ENCODE measurements at regions not wholly inside any gene's neighbourhood (a gene's known extent, or its start where the extent isn't known, plus 50 kb on each side); places are given as distances from the start of the nearest gene placed in this dataset.

DNA sequence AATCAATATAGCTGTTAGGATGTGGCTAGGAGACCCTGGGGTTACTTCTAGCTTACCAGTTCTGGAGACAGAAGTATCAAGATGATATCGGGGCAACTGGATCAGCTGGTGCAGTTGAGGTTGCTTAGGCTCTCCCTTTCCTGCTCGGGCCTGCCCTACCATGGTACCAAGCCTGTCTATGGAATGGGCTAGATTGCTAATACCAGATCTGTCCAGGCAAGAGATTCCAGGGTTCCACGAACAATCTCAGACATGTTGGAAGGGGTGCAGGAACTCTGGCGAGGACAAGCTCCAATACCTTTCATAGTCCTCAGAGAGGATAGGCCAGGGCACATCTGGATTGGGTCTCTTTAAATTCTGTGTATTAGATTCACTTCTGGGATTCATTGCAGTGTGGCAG is 53.8 kb downstream of the ADM start:
- TF ChIP-seq ZFX (IDR thresholded peaks at IDR 0.05; ENCODE audit: borderline replicate concordance): no peak
- TF ChIP-seq, protein P1, sequence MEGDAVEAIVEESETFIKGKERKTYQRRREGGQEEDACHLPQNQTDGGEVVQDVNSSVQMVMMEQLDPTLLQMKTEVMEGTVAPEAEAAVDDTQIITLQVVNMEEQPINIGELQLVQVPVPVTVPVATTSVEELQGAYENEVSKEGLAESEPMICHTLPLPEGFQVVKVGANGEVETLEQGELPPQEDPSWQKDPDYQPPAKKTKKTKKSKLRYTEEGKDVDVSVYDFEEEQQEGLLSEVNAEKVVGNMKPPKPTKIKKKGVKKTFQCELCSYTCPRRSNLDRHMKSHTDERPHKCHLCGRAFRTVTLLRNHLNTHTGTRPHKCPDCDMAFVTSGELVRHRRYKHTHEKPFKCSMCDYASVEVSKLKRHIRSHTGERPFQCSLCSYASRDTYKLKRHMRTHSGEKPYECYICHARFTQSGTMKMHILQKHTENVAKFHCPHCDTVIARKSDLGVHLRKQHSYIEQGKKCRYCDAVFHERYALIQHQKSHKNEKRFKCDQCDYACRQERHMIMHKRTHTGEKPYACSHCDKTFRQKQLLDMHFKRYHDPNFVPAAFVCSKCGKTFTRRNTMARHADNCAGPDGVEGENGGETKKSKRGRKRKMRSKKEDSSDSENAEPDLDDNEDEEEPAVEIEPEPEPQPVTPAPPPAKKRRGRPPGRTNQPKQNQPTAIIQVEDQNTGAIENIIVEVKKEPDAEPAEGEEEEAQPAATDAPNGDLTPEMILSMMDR (IDR thresholded peaks at IDR 0.05): no peak
- no peak overlapping the region for H3K27ac ChIP-seq

DNA sequence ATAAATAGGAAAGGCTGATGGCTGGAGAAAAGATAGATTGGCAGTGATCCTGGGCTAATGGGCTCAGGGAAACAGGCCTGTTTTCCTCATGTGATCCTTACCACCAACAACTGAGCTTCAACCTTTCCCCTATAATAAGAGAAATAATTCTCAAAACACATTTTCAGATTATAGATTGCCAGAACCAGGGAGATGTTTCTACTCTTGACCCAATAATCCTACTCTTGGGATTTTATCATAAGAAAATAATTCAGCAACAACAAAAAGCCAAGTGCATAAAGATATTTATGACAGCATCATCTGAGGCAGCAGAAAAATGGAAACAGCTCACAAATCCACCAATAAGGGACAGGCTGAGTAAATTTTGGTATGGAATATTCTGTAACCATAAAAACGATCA is 54.3 kb downstream of the ADM start:
- H3K27ac ChIP-seq: no peak overlapping the region
- no peak for TF ChIP-seq ZFX (IDR thresholded peaks at IDR 0.05; ENCODE audit: borderline replicate concordance)
- TF ChIP-seq, protein P1 (IDR thresholded peaks at IDR 0.05): no peak

DNA sequence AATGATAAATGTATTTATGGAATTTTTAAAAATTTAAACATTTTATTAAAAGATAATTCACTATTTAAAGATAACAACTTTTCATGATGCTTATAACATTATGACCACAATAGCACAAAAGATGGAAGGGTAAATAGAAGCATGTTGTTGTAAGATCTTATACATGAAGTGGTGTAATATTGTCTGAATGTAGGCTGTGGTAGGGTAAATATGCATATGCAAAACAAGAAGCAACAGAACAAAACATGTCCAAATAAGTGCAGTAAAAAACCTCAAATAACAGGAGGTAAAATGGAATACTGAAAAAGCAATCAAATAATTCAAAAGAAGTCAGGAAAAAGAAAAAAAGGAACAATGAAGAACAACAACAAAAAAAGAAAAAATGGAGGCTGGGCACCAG is 56.0 kb downstream of the ADM start:
- TF ChIP-seq, protein P1 (IDR thresholded peaks at IDR 0.05): no peak
- no peak for TF ChIP-seq ZFX (IDR thresholded peaks at IDR 0.05; ENCODE audit: borderline replicate concordance)
- no peak overlapping the region for H3K27ac ChIP-seq

DNA sequence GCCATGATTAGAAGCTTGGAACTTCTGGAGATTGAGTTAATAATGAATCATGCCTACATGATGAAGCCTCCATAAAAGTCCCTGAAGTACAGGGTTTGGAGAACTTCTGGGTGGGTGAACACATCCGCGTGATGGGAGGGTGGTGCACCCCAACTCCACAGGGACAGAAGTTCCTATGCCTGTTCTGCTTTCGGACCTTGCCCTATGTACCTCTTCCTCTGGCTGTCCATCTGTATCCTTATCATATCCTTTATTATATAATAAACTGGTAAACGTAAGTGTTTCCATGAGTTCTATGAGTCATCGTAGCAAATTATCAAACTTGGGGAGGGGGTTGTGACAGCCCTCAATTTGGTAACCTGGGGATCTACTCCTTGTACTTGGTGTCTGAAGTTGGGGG is 60.2 kb downstream of the ADM start:
- H3K27ac ChIP-seq: no peak overlapping the region
- TF ChIP-seq, protein P1 (IDR thresholded peaks at IDR 0.05): no peak
- TF ChIP-seq ZFX (IDR thresholded peaks at IDR 0.05; ENCODE audit: borderline replicate concordance): no peak

DNA sequence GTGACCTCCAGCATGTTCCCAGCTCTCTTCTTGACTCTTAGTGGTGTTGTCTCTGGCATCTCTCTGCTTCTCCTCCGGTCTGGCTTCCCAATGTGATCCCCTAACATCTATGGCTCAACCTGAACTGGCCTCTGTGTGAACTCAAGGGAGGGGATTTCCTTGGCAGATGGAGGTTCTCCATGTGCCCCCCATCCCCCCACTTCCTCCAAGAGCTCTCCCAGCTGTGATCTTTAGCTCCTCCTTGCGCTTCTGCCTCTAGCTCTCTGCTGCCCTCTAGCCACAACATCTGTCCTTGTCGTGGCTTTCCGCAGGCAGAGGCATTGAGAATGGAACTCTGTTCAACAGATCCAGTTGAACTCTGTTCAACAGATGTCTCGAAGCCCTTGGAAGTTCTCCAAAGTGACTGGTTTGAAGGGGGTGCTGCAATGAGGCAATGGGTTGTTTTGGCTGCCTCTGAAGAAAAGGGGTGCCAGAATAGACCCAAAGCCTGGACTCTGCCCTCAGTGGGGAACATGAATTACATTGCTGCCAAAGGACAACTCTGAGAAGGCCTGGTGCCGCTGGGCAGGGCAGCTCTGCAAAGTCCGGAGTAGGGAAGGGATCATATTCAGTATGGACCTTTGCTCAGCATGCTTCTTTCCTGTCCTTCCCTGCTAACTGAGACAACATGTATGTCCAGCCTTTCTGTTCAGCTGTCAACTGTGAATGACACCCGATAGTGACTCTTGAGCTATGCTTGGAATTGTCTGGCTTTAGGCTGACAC is 61.9 kb downstream of the ADM start:
- TF ChIP-seq, protein P1 (IDR thresholded peaks at IDR 0.05): peak; percentile 95
- TF ChIP-seq ZFX (IDR thresholded peaks at IDR 0.05; ENCODE audit: borderline replicate concordance): no peak
- H3K27ac ChIP-seq: no peak overlapping the region

DNA sequence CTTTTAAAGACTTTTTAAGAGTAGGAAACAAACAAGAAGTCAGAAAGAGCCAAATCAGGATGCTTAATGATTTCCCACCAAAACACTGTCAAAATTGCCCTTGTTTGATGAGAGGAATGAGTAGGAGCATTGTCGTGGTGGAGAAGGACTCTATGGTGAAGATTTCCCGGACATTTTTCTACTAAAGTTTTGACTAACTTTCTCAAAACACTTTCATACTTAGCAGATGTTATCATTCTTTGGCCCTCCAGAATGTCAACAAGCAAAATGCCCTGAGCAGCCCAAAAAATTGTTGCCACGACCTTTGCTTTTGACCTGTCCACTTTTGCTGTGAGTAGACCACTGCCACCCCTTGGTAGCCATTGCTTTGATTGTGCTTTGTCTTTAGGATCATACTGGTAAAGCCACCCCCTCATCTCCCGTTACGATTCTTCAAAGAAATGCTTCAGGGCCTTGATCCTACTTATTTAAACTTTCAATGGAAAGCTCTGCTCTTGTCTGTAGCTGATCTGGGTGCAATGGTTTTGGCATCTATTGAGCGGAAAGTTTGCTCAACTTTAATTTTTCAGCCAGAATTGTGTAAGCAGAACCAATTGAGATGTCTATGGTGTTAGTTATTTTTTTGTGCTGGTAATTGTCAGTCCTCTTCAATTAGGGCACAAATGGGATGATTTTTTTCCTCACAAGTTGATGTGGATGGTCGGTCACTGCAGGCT is 67.2 kb downstream of the ADM start:
- H3K27ac ChIP-seq: no peak overlapping the region
- TF ChIP-seq, protein P1 (IDR thresholded peaks at IDR 0.05): no peak
- no peak for TF ChIP-seq ZFX (IDR thresholded peaks at IDR 0.05; ENCODE audit: borderline replicate concordance)

DNA sequence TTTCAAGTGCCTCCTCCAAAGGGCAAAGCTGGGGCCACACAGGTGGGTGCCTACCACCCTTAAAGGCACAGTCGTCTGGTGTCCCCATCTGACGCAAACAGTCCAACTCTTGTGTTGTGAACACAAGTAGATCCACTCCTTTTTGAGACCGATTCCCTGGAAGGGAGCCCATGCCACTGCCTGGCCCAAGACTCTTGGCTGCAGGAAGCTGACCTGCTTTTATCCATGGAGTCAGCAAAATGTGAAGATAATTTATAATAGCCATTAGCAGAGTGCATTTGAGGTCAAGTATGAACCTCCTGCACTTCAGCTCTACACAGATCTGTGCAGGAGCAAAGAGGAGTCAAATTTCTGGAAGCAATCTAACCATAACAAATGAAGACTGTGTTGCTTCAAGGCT is 68.5 kb downstream of the ADM start:
- H3K27ac ChIP-seq: no peak overlapping the region
- TF ChIP-seq, protein P1 (IDR thresholded peaks at IDR 0.05): no peak
- no peak for TF ChIP-seq ZFX (IDR thresholded peaks at IDR 0.05; ENCODE audit: borderline replicate concordance)
